K562 (cell line): ENCODE measurements at regions not wholly inside any gene's neighbourhood (a gene's known extent, or its start where the extent isn't known, plus 50 kb on each side); places are given as distances from the start of the nearest gene placed in this dataset.

Experiments used
- ATAC-seq: fragments of 200-7000 bp; cut with Tn5 transposase; 3 replicates; pipeline ENCODE4 v1.9.1; 2020; ENCODE audit warnings: moderate library complexity
- BruUV-seq: library from RNA; stranded (reverse); fragments of 400-500 nt; replicated peaks from 2 replicates; lab custom pipeline; 2021; lab: Mats Ljungman, UMichigan
- CTCF ChIA-PET: fragments of 300-600 bp; formaldehyde crosslinking; extraction: SDS; loops from one replicate; lab custom pipeline; 2021; ENCODE audit warnings: low intra/inter-chr PET ratio; lab: Yijun Ruan, JAX
- POLR2A ChIA-PET: fragments of 300-600, 350-650 bp; sonication (Branson Sonifier 250); formaldehyde crosslinking; extraction: SDS; loops from one replicate; lab custom pipeline; 2021; ENCODE audit warnings: antibody characterized with exemption, inconsistent platforms; lab: Yijun Ruan, JAX
- DNase-seq, 4 experiments: peaks; one replicate each; pipeline versions ENCODE4 v3.0.0 to v3.0.0-alpha.2; 2011 to 2018; ENCODE audit warnings: low spot score in 3 of 4, mixed read lengths in 3 of 4; ENCODE audit errors: extremely low read depth in 1 of 4
- FAIRE-seq: peaks from 2 replicates; lab custom pipeline; 2011; peaks lifted over from hg19 to GRCh38; lab: Jason Lieb, UNC
- H2AFZ ChIP-seq: 2 replicates; pipeline ENCODE4 v1.6.0; 2011; ENCODE audit warnings: low read depth, low read length, control low read depth, inconsistent platforms
- H3K27ac ChIP-seq: fragments of 200-600 bp; 3 replicates; pipeline ENCODE4 v1.8.0; 2011; ENCODE audit warnings: low read depth, mild to moderate bottlenecking, control low read depth, inconsistent platforms, low read length, moderate library complexity, mixed read lengths; ENCODE audit errors: extremely low read depth
- H3K27me3 ChIP-seq, 2 experiments: fragments of 300-600 bp in 1 of 2; 2 replicates in 1 of 2; 3 replicates in 1 of 2; pipeline versions ENCODE4 v1.6.0 to v1.8.0; 2011; ENCODE audit warnings: inconsistent platforms in 2 of 2, low read length in 2 of 2, mild to moderate bottlenecking in 1 of 2, mixed read lengths in 1 of 2, moderate library complexity in 1 of 2; ENCODE audit not compliant: control insufficient read depth in 2 of 2, insufficient read depth in 2 of 2
- H3K36me3 ChIP-seq: fragments of 300-600 bp; 3 replicates; pipeline ENCODE4 v1.8.0; 2011; ENCODE audit warnings: mild to moderate bottlenecking, low read length, inconsistent platforms; ENCODE audit not compliant: control insufficient read depth, insufficient read depth
- H3K4me1 ChIP-seq, 2 experiments: fragments of 200-600 bp in 1 of 2; replicated peaks in 1 of 2; 2 replicates in 1 of 2; 3 replicates in 1 of 2; pipeline versions ENCODE4 v1.5.1 to v1.8.0; 2011; ENCODE audit warnings: inconsistent platforms in 2 of 2, low read length in 2 of 2, mild to moderate bottlenecking in 1 of 2, mixed read lengths in 1 of 2, moderate library complexity in 1 of 2; ENCODE audit not compliant: control insufficient read depth in 2 of 2, insufficient read depth in 2 of 2
- H3K4me2 ChIP-seq: 2 replicates; pipeline ENCODE4 v1.6.1; 2011; ENCODE audit warnings: low read length, control low read depth, inconsistent platforms, mixed read lengths; ENCODE audit not compliant: insufficient read depth
- H3K4me3 ChIP-seq: fragments of 200-600 bp; sonication (generic), shearing (Covaris generic); 2 replicates; pipeline ENCODE4 v1.5.1; 2016; ENCODE audit warnings: control low read depth, inconsistent platforms
- H3K79me2 ChIP-seq: fragments of 200-600 bp; 3 replicates; pipeline ENCODE4 v1.8.0; 2011; ENCODE audit warnings: low read length, inconsistent platforms; ENCODE audit not compliant: control insufficient read depth, insufficient read depth
- H3K9ac ChIP-seq, 2 experiments: 2 replicates each; pipeline versions ENCODE4 v1.6.0 to v1.6.1; 2011; ENCODE audit warnings: low read depth in 2 of 2, low read length in 2 of 2, control low read depth in 1 of 2, inconsistent platforms in 1 of 2, mild to moderate bottlenecking in 1 of 2, mixed read lengths in 1 of 2; ENCODE audit not compliant: insufficient read depth in 1 of 2
- H3K9me1 ChIP-seq: one replicate; pipeline ENCODE4 v1.6.0; 2011; ENCODE audit warnings: inconsistent platforms, mild to moderate bottlenecking, low read length, moderate library complexity; ENCODE audit not compliant: control insufficient read depth, insufficient read depth
- H3K9me3 ChIP-seq: replicated peaks from 2 replicates; pipeline ENCODE4 v1.5.1; 2011; ENCODE audit warnings: low read depth, low read length, inconsistent platforms; ENCODE audit not compliant: control insufficient read depth, insufficient read depth
- H4K20me1 ChIP-seq: replicated peaks from 2 replicates; pipeline ENCODE4 v1.6.1; 2011; ENCODE audit warnings: low read length, inconsistent platforms, mixed read lengths; ENCODE audit not compliant: control insufficient read depth, insufficient read depth
- BHLHE40 ChIP-seq: IDR thresholded peaks from 2 replicates; pipeline ENCODE4 v1.6.1; 2011; ENCODE audit warnings: low read length, improper control_type of control experiment
- CREM ChIP-seq: IDR thresholded peaks from 2 replicates; pipeline ENCODE4 v1.6.1; 2014; ENCODE audit warnings: antibody characterized with exemption, low read depth
- EP300 ChIP-seq: IDR thresholded peaks from 2 replicates; pipeline ENCODE4 v1.6.1; 2012; ENCODE audit warnings: low read length, improper control_type of control experiment
- JUNB ChIP-seq: fragments of 450-650 bp; formaldehyde crosslinking; conservative IDR thresholded peaks from 2 replicates; pipeline ENCODE4 v1.4.0; 2020; ENCODE audit warnings: mild to moderate bottlenecking
- MBD2 ChIP-seq: sonication (generic); IDR thresholded peaks from 2 replicates; pipeline ENCODE4 v1.6.1; 2016; ENCODE audit warnings: low read depth, borderline replicate concordance
- MLX ChIP-seq, 2 experiments: fragments of 450-650 bp in 1 of 2; sonication (generic) in 1 of 2; formaldehyde crosslinking; conservative IDR thresholded peaks; 2 replicates each; pipeline versions ENCODE4 v1.4.0 to v1.8.1; 2020 to 2022; ENCODE audit warnings: mild to moderate bottlenecking in 1 of 2, missing genetic modification reagents in 1 of 2
- NFIC ChIP-seq: fragments of 450-650 bp; IDR thresholded peaks from 2 replicates; pipeline ENCODE4 v1.6.1; 2017; ENCODE audit warnings: mild to moderate bottlenecking, inconsistent platforms
- SUPT5H ChIP-seq: fragments of 450-650 bp; IDR thresholded peaks from 2 replicates; pipeline ENCODE4 v1.6.1; 2016
- ZNF23 ChIP-seq: fragments of 250-450 bp; sonication (Bioruptor Pico); IDR thresholded peaks from 2 replicates; pipeline ENCODE4 v1.4.0; 2020; ENCODE audit warnings: mild to moderate bottlenecking
- WGBS: fragments of 100-300 bp; shearing (Covaris generic); methylation state at CpG from one replicate; pipeline ENCODE4 v1.1.6; 2016; ENCODE audit warnings: low coverage, mixed read lengths; ENCODE audit not compliant: insufficient coverage; ENCODE audit errors: missing lambda C conversion rate; 5-methylcytosine and 5-hydroxymethylcytosine counted together
- in situ Hi-C: fragments of 300-500 bp; cut with MboI; formaldehyde crosslinking; loops from 4 replicates; pipeline ENCODE4 v1.15.0; 2018; ENCODE audit warnings: inconsistent platforms, mixed read lengths
- intact Hi-C: fragments of 100-400 bp; cut with micrococcal nuclease; formaldehyde crosslinking; loops from 2 replicates; pipeline ENCODE4 v1.14.2; 2022
- TF ChIP-seq, protein P1 (sequence below): fragments of 450-650 bp; IDR thresholded peaks from 2 replicates; pipeline ENCODE4 v1.6.1; 2016
- TF ChIP-seq, protein P2 (sequence below): sonication (generic); formaldehyde crosslinking; IDR thresholded peaks from 2 replicates; pipeline ENCODE4 v1.9.0; 2022; ENCODE audit warnings: mild to moderate bottlenecking, missing genetic modification reagents

DNA sequence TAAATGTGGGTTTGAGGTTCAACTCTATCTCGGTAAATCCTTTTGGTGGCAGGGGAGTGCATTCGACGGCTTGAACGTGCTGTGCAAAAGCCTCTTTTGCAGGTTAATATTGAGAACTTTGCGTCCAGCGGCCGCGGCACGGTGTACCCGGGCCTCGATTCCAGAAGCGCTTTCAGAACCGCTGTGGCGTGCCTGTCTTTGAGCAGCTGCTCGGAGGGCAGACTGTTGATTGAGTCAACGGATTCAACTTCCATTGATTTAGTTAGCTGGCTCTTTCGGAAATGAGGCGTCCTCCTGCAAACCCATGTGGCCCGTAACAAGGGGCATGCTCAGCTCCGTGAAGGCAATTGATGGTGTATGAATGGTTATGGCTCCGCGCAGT, 1247.8 kb downstream of the BRD1 start:
- intact Hi-C loops (no loop called here), in situ Hi-C loops (no loop called here)
- POLR2A ChIA-PET: interaction anchor here (0.5 kb wide), 1 partner anchor 31 kb away, joined by 3 read pairs; no protein-coding TSS in a partner anchor
- Histone ChIP-seq H3K4me2 (no peak overlapping the region), H3K9me1 (no peaks in the 10 kb centered on the region), H3K9me3 (peaks cover 5% of the 10 kb centered on the region; the same call in 1 of the 2 replicates), H3K9ac (no peak overlapping the region), H3K4me1 (no peaks in the 10 kb centered on the region), H3K27ac (no peak overlapping the region), H4K20me1 (no peaks in the 10 kb centered on the region), H2AFZ (no peak overlapping the region), H3K4me3 (no peak overlapping the region), H3K36me3 (no peaks in the 10 kb centered on the region), H3K79me2 (no peaks in the 10 kb centered on the region), H3K27me3 (no peaks in the 10 kb centered on the region; a peak in 1 of 5 replicates)
- TF ChIP-seq, protein P1, sequence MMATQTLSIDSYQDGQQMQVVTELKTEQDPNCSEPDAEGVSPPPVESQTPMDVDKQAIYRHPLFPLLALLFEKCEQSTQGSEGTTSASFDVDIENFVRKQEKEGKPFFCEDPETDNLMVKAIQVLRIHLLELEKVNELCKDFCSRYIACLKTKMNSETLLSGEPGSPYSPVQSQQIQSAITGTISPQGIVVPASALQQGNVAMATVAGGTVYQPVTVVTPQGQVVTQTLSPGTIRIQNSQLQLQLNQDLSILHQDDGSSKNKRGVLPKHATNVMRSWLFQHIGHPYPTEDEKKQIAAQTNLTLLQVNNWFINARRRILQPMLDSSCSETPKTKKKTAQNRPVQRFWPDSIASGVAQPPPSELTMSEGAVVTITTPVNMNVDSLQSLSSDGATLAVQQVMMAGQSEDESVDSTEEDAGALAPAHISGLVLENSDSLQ: no peak
- TF ChIP-seq CREM: no peak
- no peak for TF ChIP-seq BHLHE40
- TF ChIP-seq, protein P2, sequence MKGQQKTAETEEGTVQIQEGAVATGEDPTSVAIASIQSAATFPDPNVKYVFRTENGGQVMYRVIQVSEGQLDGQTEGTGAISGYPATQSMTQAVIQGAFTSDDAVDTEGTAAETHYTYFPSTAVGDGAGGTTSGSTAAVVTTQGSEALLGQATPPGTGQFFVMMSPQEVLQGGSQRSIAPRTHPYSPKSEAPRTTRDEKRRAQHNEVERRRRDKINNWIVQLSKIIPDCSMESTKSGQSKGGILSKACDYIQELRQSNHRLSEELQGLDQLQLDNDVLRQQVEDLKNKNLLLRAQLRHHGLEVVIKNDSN: no peak
- no peak for TF ChIP-seq SUPT5H
- TF ChIP-seq NFIC: no peak
- no peak for TF ChIP-seq JUNB
- no peak for TF ChIP-seq ZNF23 (CRISPR knock-in tag)
- TF ChIP-seq EP300: no peak
- TF ChIP-seq MBD2: no peak
- TF ChIP-seq MLX (CRISPR knock-in tag; conservative IDR thresholded peaks at IDR 0.05): no peak
- DNase-seq (no peak), FAIRE-seq (no peak), ATAC-seq (no peak)
- CTCF ChIA-PET: no interaction called here
- BruUV-seq: no TSS peak
- 11% methylated on average over 18 of the region's 22 CpGs for WGBS
